GM12878 (cell line): ENCODE measurements at regions not wholly inside any gene's neighbourhood (a gene's known extent, or its start where the extent isn't known, plus 50 kb on each side); places are given as distances from the start of the nearest gene placed in this dataset.

ENCODE experiments used
- ATAC-seq: fragments of 200-7000 bp; cut with Tn5 transposase; 3 replicates; pipeline ENCODE4 v1.9.1; 2020; ENCODE audit warnings: mild to moderate bottlenecking, moderate library complexity
- BruUV-seq: library from RNA; stranded (reverse); fragments of 400-500 nt; replicated peaks from 2 replicates; lab custom pipeline; 2021; lab: Mats Ljungman, UMichigan
- CTCF ChIA-PET: fragments of 300-600 bp; sonication (Branson Sonifier 250); formaldehyde crosslinking; extraction: SDS; loops from one replicate; lab custom pipeline; 2021; ENCODE audit warnings: inconsistent platforms; lab: Yijun Ruan, JAX
- POLR2A ChIA-PET: fragments of 350-600 bp; formaldehyde crosslinking; extraction: SDS; loops from one replicate; lab custom pipeline; 2021; ENCODE audit warnings: inconsistent platforms; lab: Charles Lee
- RAD21 ChIA-PET: fragments of 300-600 bp; sonication (Branson Sonifier 250); formaldehyde crosslinking; loops from one replicate; lab custom pipeline; 2023; ENCODE audit warnings: antibody characterized with exemption; ENCODE audit not compliant: unreplicated experiment; lab: Charles Lee
- SMC1A ChIA-PET: fragments of 300-600 bp; sonication (Branson Sonifier 250); formaldehyde crosslinking; loops from one replicate; lab custom pipeline; 2023; ENCODE audit not compliant: unreplicated experiment, uncharacterized antibody; lab: Charles Lee
- DNase-seq: peaks from one replicate; pipeline ENCODE4 v3.0.0-alpha.2; 2011; ENCODE audit warnings: low read depth, low spot score
- FAIRE-seq: peaks from 3 replicates; lab custom pipeline; 2011; peaks lifted over from hg19 to GRCh38; lab: Jason Lieb, UNC
- H2AFZ ChIP-seq: 2 replicates; pipeline ENCODE4 v1.6.0; 2011; ENCODE audit warnings: low read depth, low read length, control low read depth; ENCODE audit not compliant: control insufficient read depth
- H3K27ac ChIP-seq: 2 replicates; pipeline ENCODE4 v1.5.1; 2011; ENCODE audit warnings: control low read depth; ENCODE audit not compliant: control insufficient read depth, insufficient read depth
- H3K27me3 ChIP-seq, 2 experiments: replicated peaks in 1 of 2; 2 replicates each; pipeline versions ENCODE4 v1.6.0 to v1.6.1; 2011; ENCODE audit warnings: low read length in 1 of 2; ENCODE audit not compliant: control insufficient read depth in 2 of 2, insufficient read depth in 2 of 2
- H3K36me3 ChIP-seq, 2 experiments: 2 replicates each; pipeline ENCODE4 v1.5.1; 2011; ENCODE audit warnings: low read length in 1 of 2; ENCODE audit not compliant: control insufficient read depth in 2 of 2, insufficient read depth in 2 of 2
- H3K4me1 ChIP-seq: 2 replicates; pipeline ENCODE4 v1.6.1; 2011; ENCODE audit warnings: mild to moderate bottlenecking, low read length, moderate library complexity, mixed read lengths; ENCODE audit not compliant: control insufficient read depth, insufficient read depth
- H3K4me2 ChIP-seq: 2 replicates; pipeline ENCODE4 v1.6.0; 2011; ENCODE audit warnings: control low read depth; ENCODE audit not compliant: control insufficient read depth, insufficient read depth
- H3K4me3 ChIP-seq: fragments of 200-600 bp; sonication (generic); 2 replicates; pipeline ENCODE4 v1.5.1; 2016
- H3K79me2 ChIP-seq: 2 replicates; pipeline ENCODE4 v1.6.0; 2011; ENCODE audit warnings: low read length; ENCODE audit not compliant: control insufficient read depth, insufficient read depth
- H3K9ac ChIP-seq: 2 replicates; pipeline ENCODE4 v1.8.0; 2011; ENCODE audit warnings: low read length, control low read depth, mixed read lengths; ENCODE audit not compliant: control insufficient read depth, insufficient read depth
- H3K9me3 ChIP-seq: replicated peaks from 3 replicates; pipeline ENCODE4 v1.5.1; 2011; ENCODE audit warnings: mild to moderate bottlenecking, low read length; ENCODE audit not compliant: control insufficient read depth, insufficient read depth
- H4K20me1 ChIP-seq: 2 replicates; pipeline ENCODE4 v1.6.0; 2011; ENCODE audit not compliant: control insufficient read depth, insufficient read depth
- CEBPB ChIP-seq, 2 experiments: fragments of 150-350 bp in 1 of 2; IDR thresholded peaks; 2 replicates each; pipeline ENCODE4 v1.6.1; 2012 to 2014; ENCODE audit warnings: low read depth in 2 of 2, low read length in 2 of 2, borderline replicate concordance in 1 of 2, inconsistent platforms in 1 of 2
- ETV6 ChIP-seq, 2 experiments: fragments of 450-650 bp in 1 of 2; IDR thresholded peaks in 1 of 2; conservative IDR thresholded peaks in 1 of 2; 2 replicates each; pipeline ENCODE4 v1.6.1; 2014; ENCODE audit warnings: antibody characterized with exemption in 1 of 2, borderline replicate concordance in 1 of 2, low read depth in 1 of 2, mild to moderate bottlenecking in 1 of 2, moderate library complexity in 1 of 2
- MEF2B ChIP-seq: fragments of 450-650 bp; IDR thresholded peaks from 2 replicates; pipeline ENCODE4 v1.6.1; 2018; ENCODE audit warnings: mild to moderate bottlenecking, moderate library complexity; ENCODE audit not compliant: partially characterized antibody, poor library complexity, severe bottlenecking
- PML ChIP-seq: IDR thresholded peaks from 2 replicates; pipeline ENCODE4 v1.6.1; 2012; ENCODE audit warnings: low read length, inconsistent platforms
- POLR2AphosphoS5 ChIP-seq: IDR thresholded peaks from 2 replicates; pipeline ENCODE4 v1.6.1; 2011; ENCODE audit warnings: mild to moderate bottlenecking, low read length, inconsistent platforms
- STAT3 ChIP-seq: IDR thresholded peaks from 2 replicates; pipeline ENCODE4 v1.6.1; 2011; ENCODE audit warnings: low read depth, low read length, improper control_type of control experiment
- WGBS: methylation state at CpG from one replicate; pipeline ENCODE4 v1.1.6; 2016; ENCODE audit warnings: low lambda C conversion rate; ENCODE audit not compliant: insufficient replicate concordance, insufficient coverage; ENCODE audit errors: missing lambda C conversion rate; 5-methylcytosine and 5-hydroxymethylcytosine counted together
- in situ Hi-C: fragments of 300-500 bp; cut with MboI; formaldehyde crosslinking; loops from 9 replicates; pipeline ENCODE4 v1.14.3; 2018; ENCODE audit warnings: mixed read lengths
- intact Hi-C: fragments of 100-400 bp; cut with micrococcal nuclease; formaldehyde crosslinking; loops from one replicate; pipeline ENCODE4 v1.14.2; 2022; ENCODE audit not compliant: unreplicated experiment
- TF ChIP-seq, protein P1 (sequence below): IDR thresholded peaks from 2 replicates; pipeline ENCODE4 v1.6.1; 2012; ENCODE audit warnings: mild to moderate bottlenecking, low read depth, low read length
- TF ChIP-seq, protein P2 (sequence below): IDR thresholded peaks from 2 replicates; pipeline ENCODE4 v1.6.1; 2012; ENCODE audit warnings: low read depth, low read length, improper control_type of control experiment
- TF ChIP-seq, protein P3 (sequence below): IDR thresholded peaks from 2 replicates; pipeline ENCODE4 v1.6.1; 2011; ENCODE audit warnings: low read depth, low read length, improper control_type of control experiment, borderline replicate concordance
- TF ChIP-seq, protein P4 (sequence below): fragments of 450-650 bp; IDR thresholded peaks from 2 replicates; pipeline ENCODE4 v1.6.1; 2017; ENCODE audit warnings: mild to moderate bottlenecking
- TF ChIP-seq, protein P5 (sequence below), 3 experiments: IDR thresholded peaks in 2 of 3; conservative IDR thresholded peaks in 1 of 3; 2 replicates each; pipeline ENCODE4 v1.5.1; 2011; ENCODE audit warnings: low read depth in 3 of 3, low read length in 3 of 3, mild to moderate bottlenecking in 3 of 3, control low read depth in 2 of 3, moderate library complexity in 2 of 3, inconsistent platforms in 1 of 3, mixed read lengths in 1 of 3; ENCODE audit not compliant: control insufficient read depth in 2 of 3, insufficient read depth in 1 of 3; ENCODE audit errors: extremely low read depth in 1 of 3

DNA sequence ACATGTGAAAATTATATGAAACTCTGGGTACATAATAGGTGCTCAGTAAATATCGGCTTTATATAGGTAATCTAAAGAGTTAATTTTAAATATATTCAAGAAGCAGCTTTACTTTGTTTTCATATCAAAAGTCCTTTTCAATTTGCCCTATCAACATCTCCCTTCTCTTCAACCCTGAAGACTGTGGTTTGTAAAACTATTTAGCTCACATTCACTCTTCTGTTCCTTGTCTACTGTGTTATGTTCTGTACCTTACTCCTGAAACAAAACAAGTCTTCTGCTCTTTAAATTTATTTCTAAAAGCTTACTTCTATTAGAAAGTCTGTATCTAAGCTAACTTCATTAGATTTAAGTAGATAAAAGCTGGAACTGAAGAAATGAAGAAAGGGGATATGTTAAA, 301.7 kb upstream of the PMFBP1 start:
- Histone ChIP-seq H3K36me3 (no peaks in the 10 kb centered on the region), H3K27ac (no peak overlapping the region), H2AFZ (no peak overlapping the region), H3K79me2 (no peaks in the 10 kb centered on the region), H3K9me3 (no peaks in the 10 kb centered on the region), H3K27me3 (no peaks in the 10 kb centered on the region), H3K4me1 (no peaks in the 10 kb centered on the region), H3K4me2 (no peak overlapping the region), H3K9ac (no peak overlapping the region), H4K20me1 (no peaks in the 10 kb centered on the region), H3K4me3 (no peak overlapping the region)
- RAD21 ChIA-PET: interaction anchor here (1.4 kb wide), 1 partner anchor 349 kb away, joined by 4 read pairs; no protein-coding TSS in a partner anchor
- intact Hi-C loops (no loop called here), in situ Hi-C loops (no loop called here)
- no peak for TF ChIP-seq PML
- TF ChIP-seq, protein P1, sequence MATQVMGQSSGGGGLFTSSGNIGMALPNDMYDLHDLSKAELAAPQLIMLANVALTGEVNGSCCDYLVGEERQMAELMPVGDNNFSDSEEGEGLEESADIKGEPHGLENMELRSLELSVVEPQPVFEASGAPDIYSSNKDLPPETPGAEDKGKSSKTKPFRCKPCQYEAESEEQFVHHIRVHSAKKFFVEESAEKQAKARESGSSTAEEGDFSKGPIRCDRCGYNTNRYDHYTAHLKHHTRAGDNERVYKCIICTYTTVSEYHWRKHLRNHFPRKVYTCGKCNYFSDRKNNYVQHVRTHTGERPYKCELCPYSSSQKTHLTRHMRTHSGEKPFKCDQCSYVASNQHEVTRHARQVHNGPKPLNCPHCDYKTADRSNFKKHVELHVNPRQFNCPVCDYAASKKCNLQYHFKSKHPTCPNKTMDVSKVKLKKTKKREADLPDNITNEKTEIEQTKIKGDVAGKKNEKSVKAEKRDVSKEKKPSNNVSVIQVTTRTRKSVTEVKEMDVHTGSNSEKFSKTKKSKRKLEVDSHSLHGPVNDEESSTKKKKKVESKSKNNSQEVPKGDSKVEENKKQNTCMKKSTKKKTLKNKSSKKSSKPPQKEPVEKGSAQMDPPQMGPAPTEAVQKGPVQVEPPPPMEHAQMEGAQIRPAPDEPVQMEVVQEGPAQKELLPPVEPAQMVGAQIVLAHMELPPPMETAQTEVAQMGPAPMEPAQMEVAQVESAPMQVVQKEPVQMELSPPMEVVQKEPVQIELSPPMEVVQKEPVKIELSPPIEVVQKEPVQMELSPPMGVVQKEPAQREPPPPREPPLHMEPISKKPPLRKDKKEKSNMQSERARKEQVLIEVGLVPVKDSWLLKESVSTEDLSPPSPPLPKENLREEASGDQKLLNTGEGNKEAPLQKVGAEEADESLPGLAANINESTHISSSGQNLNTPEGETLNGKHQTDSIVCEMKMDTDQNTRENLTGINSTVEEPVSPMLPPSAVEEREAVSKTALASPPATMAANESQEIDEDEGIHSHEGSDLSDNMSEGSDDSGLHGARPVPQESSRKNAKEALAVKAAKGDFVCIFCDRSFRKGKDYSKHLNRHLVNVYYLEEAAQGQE: no peak
- TF ChIP-seq STAT3: no peak
- TF ChIP-seq, protein P2, sequence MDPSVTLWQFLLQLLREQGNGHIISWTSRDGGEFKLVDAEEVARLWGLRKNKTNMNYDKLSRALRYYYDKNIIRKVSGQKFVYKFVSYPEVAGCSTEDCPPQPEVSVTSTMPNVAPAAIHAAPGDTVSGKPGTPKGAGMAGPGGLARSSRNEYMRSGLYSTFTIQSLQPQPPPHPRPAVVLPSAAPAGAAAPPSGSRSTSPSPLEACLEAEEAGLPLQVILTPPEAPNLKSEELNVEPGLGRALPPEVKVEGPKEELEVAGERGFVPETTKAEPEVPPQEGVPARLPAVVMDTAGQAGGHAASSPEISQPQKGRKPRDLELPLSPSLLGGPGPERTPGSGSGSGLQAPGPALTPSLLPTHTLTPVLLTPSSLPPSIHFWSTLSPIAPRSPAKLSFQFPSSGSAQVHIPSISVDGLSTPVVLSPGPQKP: no peak
- TF ChIP-seq, protein P3, sequence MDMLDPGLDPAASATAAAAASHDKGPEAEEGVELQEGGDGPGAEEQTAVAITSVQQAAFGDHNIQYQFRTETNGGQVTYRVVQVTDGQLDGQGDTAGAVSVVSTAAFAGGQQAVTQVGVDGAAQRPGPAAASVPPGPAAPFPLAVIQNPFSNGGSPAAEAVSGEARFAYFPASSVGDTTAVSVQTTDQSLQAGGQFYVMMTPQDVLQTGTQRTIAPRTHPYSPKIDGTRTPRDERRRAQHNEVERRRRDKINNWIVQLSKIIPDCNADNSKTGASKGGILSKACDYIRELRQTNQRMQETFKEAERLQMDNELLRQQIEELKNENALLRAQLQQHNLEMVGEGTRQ: no peak
- no peak for TF ChIP-seq POLR2AphosphoS5
- TF ChIP-seq ETV6 (conservative IDR thresholded peaks at IDR 0.05 in 1 of 2, IDR thresholded peaks at IDR 0.05 in 1 of 2; ENCODE audit: borderline replicate concordance in 1 of 2, low read depth in 1 of 2): no peak
- TF ChIP-seq, protein P4, sequence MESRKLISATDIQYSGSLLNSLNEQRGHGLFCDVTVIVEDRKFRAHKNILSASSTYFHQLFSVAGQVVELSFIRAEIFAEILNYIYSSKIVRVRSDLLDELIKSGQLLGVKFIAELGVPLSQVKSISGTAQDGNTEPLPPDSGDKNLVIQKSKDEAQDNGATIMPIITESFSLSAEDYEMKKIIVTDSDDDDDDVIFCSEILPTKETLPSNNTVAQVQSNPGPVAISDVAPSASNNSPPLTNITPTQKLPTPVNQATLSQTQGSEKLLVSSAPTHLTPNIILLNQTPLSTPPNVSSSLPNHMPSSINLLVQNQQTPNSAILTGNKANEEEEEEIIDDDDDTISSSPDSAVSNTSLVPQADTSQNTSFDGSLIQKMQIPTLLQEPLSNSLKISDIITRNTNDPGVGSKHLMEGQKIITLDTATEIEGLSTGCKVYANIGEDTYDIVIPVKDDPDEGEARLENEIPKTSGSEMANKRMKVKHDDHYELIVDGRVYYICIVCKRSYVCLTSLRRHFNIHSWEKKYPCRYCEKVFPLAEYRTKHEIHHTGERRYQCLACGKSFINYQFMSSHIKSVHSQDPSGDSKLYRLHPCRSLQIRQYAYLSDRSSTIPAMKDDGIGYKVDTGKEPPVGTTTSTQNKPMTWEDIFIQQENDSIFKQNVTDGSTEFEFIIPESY: no peak
- TF ChIP-seq, protein P5, sequence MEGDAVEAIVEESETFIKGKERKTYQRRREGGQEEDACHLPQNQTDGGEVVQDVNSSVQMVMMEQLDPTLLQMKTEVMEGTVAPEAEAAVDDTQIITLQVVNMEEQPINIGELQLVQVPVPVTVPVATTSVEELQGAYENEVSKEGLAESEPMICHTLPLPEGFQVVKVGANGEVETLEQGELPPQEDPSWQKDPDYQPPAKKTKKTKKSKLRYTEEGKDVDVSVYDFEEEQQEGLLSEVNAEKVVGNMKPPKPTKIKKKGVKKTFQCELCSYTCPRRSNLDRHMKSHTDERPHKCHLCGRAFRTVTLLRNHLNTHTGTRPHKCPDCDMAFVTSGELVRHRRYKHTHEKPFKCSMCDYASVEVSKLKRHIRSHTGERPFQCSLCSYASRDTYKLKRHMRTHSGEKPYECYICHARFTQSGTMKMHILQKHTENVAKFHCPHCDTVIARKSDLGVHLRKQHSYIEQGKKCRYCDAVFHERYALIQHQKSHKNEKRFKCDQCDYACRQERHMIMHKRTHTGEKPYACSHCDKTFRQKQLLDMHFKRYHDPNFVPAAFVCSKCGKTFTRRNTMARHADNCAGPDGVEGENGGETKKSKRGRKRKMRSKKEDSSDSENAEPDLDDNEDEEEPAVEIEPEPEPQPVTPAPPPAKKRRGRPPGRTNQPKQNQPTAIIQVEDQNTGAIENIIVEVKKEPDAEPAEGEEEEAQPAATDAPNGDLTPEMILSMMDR (IDR thresholded peaks at IDR 0.05 in 2 of 3, conservative IDR thresholded peaks at IDR 0.05 in 1 of 3; ENCODE audit: control insufficient read depth in 2 of 3, extremely low read depth in 1 of 3, insufficient read depth in 1 of 3, low read depth in 3 of 3, low read length in 3 of 3): no peak
- TF ChIP-seq CEBPB (IDR thresholded peaks at IDR 0.05; ENCODE audit: borderline replicate concordance in 1 of 2, low read depth in 2 of 2, low read length in 2 of 2): no peak
- no peak for TF ChIP-seq MEF2B
- CTCF ChIA-PET: interaction anchor here (0.5 to 2.7 kb wide), 6 partner anchors 61 to 407 kb away, joined by 3 to 15 read pairs (median 4); no protein-coding TSS in a partner anchor
- ATAC-seq (no peak), FAIRE-seq (no peak), DNase-seq (no peak)
- POLR2A ChIA-PET: interaction anchor here (0.5 kb wide), 1 partner anchor 655 kb away, joined by 6 read pairs; no protein-coding TSS in a partner anchor
- no TSS peak for BruUV-seq
- SMC1A ChIA-PET: interaction anchor here (1.0 to 1.9 kb wide), 5 partner anchors 9 to 349 kb away, joined by 3 to 5 read pairs (median 4); no protein-coding TSS in a partner anchor
- WGBS: 100% methylated on average over 1 of the region's 1 CpG
